Kidney capillary endothelial cell (primary cell): ENCODE measurements at regions not wholly inside any gene's neighbourhood (a gene's known extent, or its start where the extent isn't known, plus 50 kb on each side); places are given as distances from the start of the nearest gene placed in this dataset.
"Not testable (repeated sequence)": the region's sequence is repeated elsewhere in the genome, so short reads cannot be mapped to it uniquely, and the experiment has no call there.

Source experiments
- DNase-seq: peaks from one replicate; pipeline ENCODE4 v3.0.0-alpha.2; 2018; ENCODE audit warnings: low spot score

GRCh38 chr12:75865315-75865714 is 166.3 kb downstream of the PHLDA1 start:
- DNase-seq: peak; percentile 86

GRCh38 chr12:75864161-75864560 is 167.4 kb downstream of the PHLDA1 start:
- DNase-seq: no peak

- DNase-seq: no peak
These were observed 168.0 kb downstream of the PHLDA1 start for GRCh38 chr12:75863533-75863932.

GRCh38 chr12:75862692-75863471 is 168.7 kb downstream of the PHLDA1 start:
- DNase-seq: peak; percentile 87

- no peak for DNase-seq
These were observed 171.7 kb downstream of the PHLDA1 start for GRCh38 chr12:75859868-75860267.

GRCh38 chr12:75856235-75856634 is 175.3 kb downstream of the PHLDA1 start:
- no peak for DNase-seq

- no peak for DNase-seq
These were observed 176.2 kb downstream of the PHLDA1 start for GRCh38 chr12:75855360-75855759.

GRCh38 chr12:75854681-75855309 is 176.8 kb downstream of the PHLDA1 start:
- DNase-seq: no peak

- not testable (repeated sequence) for DNase-seq
These were observed 177.4 kb downstream of the PHLDA1 start for GRCh38 chr12:75854137-75854536.

- DNase-seq: no peak
These were observed 177.9 kb downstream of the PHLDA1 start for GRCh38 chr12:75853626-75854025.

GRCh38 chr12:75852956-75853355 is 178.6 kb downstream of the PHLDA1 start:
- DNase-seq: no peak

- DNase-seq: no peak
These were observed 179.4 kb downstream of the PHLDA1 start for GRCh38 chr12:75852143-75852542.

- no peak for DNase-seq
These were observed 180.7 kb downstream of the PHLDA1 start for GRCh38 chr12:75850721-75851462.

GRCh38 chr12:75848961-75849360 is 182.6 kb downstream of the PHLDA1 start:
- DNase-seq: no peak

- DNase-seq: no peak
These were observed 183.1 kb downstream of the PHLDA1 start for GRCh38 chr12:75848431-75848925.

- no peak for DNase-seq
These were observed 185.5 kb downstream of the PHLDA1 start for GRCh38 chr12:75846102-75846501.

- no peak for DNase-seq
These were observed 186.6 kb downstream of the PHLDA1 start for GRCh38 chr12:75844985-75845384.

GRCh38 chr12:75844049-75844770 is 187.4 kb downstream of the PHLDA1 start:
- DNase-seq: no peak

GRCh38 chr12:75842090-75842489 is 189.5 kb downstream of the PHLDA1 start:
- DNase-seq: no peak

- DNase-seq: no peak
These were observed 190.6 kb downstream of the PHLDA1 start for GRCh38 chr12:75840994-75841355.

- DNase-seq: no peak
These were observed 193.3 kb downstream of the PHLDA1 start for GRCh38 chr12:75838309-75838708.

- no peak for DNase-seq
These were observed 193.9 kb downstream of the PHLDA1 start for GRCh38 chr12:75837700-75838099.
